ENCODE measurements at regions not wholly inside any gene's neighbourhood (a gene's known extent, or its start where the extent isn't known, plus 50 kb on each side); places are given as distances from the start of the nearest gene placed in this dataset.

DNA sequence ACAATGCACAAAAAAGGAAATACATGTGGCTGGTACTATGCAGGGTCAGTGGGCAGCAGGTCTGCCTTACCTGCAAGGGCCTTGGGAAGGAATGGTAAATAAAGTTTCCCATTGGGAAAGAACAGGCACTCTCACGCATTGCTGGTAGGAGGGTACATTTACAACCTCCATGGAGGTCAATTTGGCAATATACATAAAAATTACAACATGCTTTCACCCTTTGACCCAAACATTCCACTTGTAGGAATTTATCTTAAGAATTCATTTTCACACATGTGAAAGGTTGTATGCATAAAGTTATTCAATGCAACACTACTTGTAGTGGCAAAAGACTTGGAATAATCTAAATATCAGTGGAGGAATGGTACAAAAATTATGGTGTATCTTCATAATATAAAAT, 216.4 kb downstream of the DLEU7 start:
- TF ChIP-seq CTCF (IDR thresholded peaks at IDR 0.05) (no peak), POLR2A (IDR thresholded peaks at IDR 0.05) (no peak)

Data from lower leg skin (tissue), 3 donors.